WERI-Rb-1 (cell line): ENCODE measurements at regions not wholly inside any gene's neighbourhood (a gene's known extent, or its start where the extent isn't known, plus 50 kb on each side); places are given as distances from the start of the nearest gene placed in this dataset.

Source experiments
- DNase-seq: peaks from one replicate; pipeline ENCODE4 v3.0.0-alpha.2; 2020
- H3K27ac ChIP-seq: fragments of 250-450 bp; sonication (Bioruptor Pico); 2 replicates; pipeline ENCODE4 v1.5.1; 2020; ENCODE audit warnings: mild to moderate bottlenecking, moderate library complexity
- H3K27me3 ChIP-seq: fragments of 250-450 bp; sonication (Bioruptor Pico); 2 replicates; pipeline ENCODE4 v1.5.1; 2021; ENCODE audit warnings: mild to moderate bottlenecking, low read depth, moderate library complexity; ENCODE audit not compliant: insufficient read depth, severe bottlenecking
- H3K36me3 ChIP-seq: fragments of 250-450 bp; sonication (Bioruptor Pico); 2 replicates; pipeline ENCODE4 v1.5.1; 2020; ENCODE audit warnings: mild to moderate bottlenecking, moderate library complexity
- H3K4me3 ChIP-seq: 2 replicates; pipeline ENCODE4 v1.5.1; 2011; ENCODE audit warnings: low read depth, mild to moderate bottlenecking, control low read depth, low read length
- H3K9me3 ChIP-seq: fragments of 250-450 bp; sonication (Bioruptor Pico); 2 replicates; pipeline ENCODE4 v1.5.1; 2021; ENCODE audit warnings: mild to moderate bottlenecking, moderate library complexity; ENCODE audit not compliant: severe bottlenecking
- CTCF ChIP-seq: IDR thresholded peaks from 2 replicates; pipeline ENCODE4 v1.5.1; 2011; ENCODE audit warnings: low read depth, mild to moderate bottlenecking, control low read depth, inconsistent platforms, low read length

- Histone ChIP-seq H3K27me3 (peaks cover 88% of the 10 kb centered on the region), H3K27ac (no peak overlapping the region), H3K36me3 (no peaks in the 10 kb centered on the region), H3K9me3 (no peaks in the 10 kb centered on the region), H3K4me3 (no peak overlapping the region)
- no peak for DNase-seq
- TF ChIP-seq CTCF = no peak
Measured at GRCh38 chr21:35116777-35117176, 67.7 kb upstream of the RUNX1 start.

- no peak overlapping the region for H3K4me3 ChIP-seq
- peaks cover 89% of the 10 kb centered on the region for H3K27me3 ChIP-seq
- no peak for TF ChIP-seq CTCF
- no peak for DNase-seq
- H3K9me3 ChIP-seq = no peaks in the 10 kb centered on the region
- H3K36me3 ChIP-seq = no peaks in the 10 kb centered on the region
- H3K27ac ChIP-seq = no peak overlapping the region
Measured at GRCh38 chr21:35113064-35113463, 64.0 kb upstream of the RUNX1 start.

- TF ChIP-seq CTCF = no peak
- Histone ChIP-seq H3K9me3 (no peaks in the 10 kb centered on the region), H3K27me3 (peaks cover 87% of the 10 kb centered on the region), H3K27ac (no peak overlapping the region), H3K4me3 (no peak overlapping the region), H3K36me3 (no peaks in the 10 kb centered on the region)
- no peak for DNase-seq
Measured at GRCh38 chr21:35111321-35111930, 62.3 kb upstream of the RUNX1 start.

- TF ChIP-seq CTCF = no peak
- Histone ChIP-seq H3K4me3 (no peak overlapping the region), H3K9me3 (no peaks in the 10 kb centered on the region), H3K27me3 (peaks cover 94% of the 10 kb centered on the region), H3K27ac (no peak overlapping the region), H3K36me3 (no peaks in the 10 kb centered on the region)
- no peak for DNase-seq
Measured at GRCh38 chr21:35108887-35109286, 59.8 kb upstream of the RUNX1 start.

- Histone ChIP-seq H3K27me3 (peaks cover 86% of the 10 kb centered on the region), H3K9me3 (no peaks in the 10 kb centered on the region), H3K27ac (no peak overlapping the region), H3K4me3 (no peak overlapping the region), H3K36me3 (no peaks in the 10 kb centered on the region)
- no peak for DNase-seq
- no peak for TF ChIP-seq CTCF
Measured at GRCh38 chr21:35107520-35107919, 58.4 kb upstream of the RUNX1 start.

GRCh38 chr21:35106246-35106835 is 57.2 kb upstream of the RUNX1 start:
- DNase-seq = no peak
- H3K27ac ChIP-seq = no peak overlapping the region
- H3K4me3 ChIP-seq = no peak overlapping the region
- no peak for TF ChIP-seq CTCF
- H3K36me3 ChIP-seq = no peaks in the 10 kb centered on the region
- no peaks in the 10 kb centered on the region for H3K9me3 ChIP-seq
- H3K27me3 ChIP-seq = peaks cover 87% of the 10 kb centered on the region
